ENCODE measurements at regions not wholly inside any gene's neighbourhood (a gene's known extent, or its start where the extent isn't known, plus 50 kb on each side); places are given as distances from the start of the nearest gene placed in this dataset.

- H3K4me3 ChIP-seq (ENCODE audit: low read depth, low read length) = no peak overlapping the region
- TF ChIP-seq CTCF (conservative IDR thresholded peaks at IDR 0.05; ENCODE audit: low read depth, low read length) = no peak
- no peak for DNase-seq (ENCODE audit: low read depth)
Observed at GRCh38 chr2:163428187-163428586, 307.6 kb downstream of the FIGN start.

GRCh38 chr2:163420604-163421003 is 315.2 kb downstream of the FIGN start:
- no peak for TF ChIP-seq CTCF (conservative IDR thresholded peaks at IDR 0.05; ENCODE audit: low read depth, low read length)

GRCh38 chr2:163419000-163419830 is 316.6 kb downstream of the FIGN start:
- TF ChIP-seq CTCF (conservative IDR thresholded peaks at IDR 0.05; ENCODE audit: low read depth, low read length) = no peak
- DNase-seq (ENCODE audit: low read depth) = no peak
- no peak overlapping the region for H3K4me3 ChIP-seq (ENCODE audit: low read depth, low read length)

More at GRCh38 chr2:163420604-163421003, 315.2 kb downstream of the FIGN start:
- DNase-seq (ENCODE audit: low read depth) = no peak
- H3K4me3 ChIP-seq (ENCODE audit: low read depth, low read length) = no peak overlapping the region

- no peak for TF ChIP-seq CTCF (conservative IDR thresholded peaks at IDR 0.05; ENCODE audit: low read depth, low read length)
- H3K4me3 ChIP-seq (ENCODE audit: low read depth, low read length) = no peak overlapping the region
- DNase-seq (ENCODE audit: low read depth) = no peak
Observed at GRCh38 chr2:163417596-163418337, 318.0 kb downstream of the FIGN start.

GRCh38 chr2:163414121-163414520 is 321.7 kb downstream of the FIGN start:
- no peak for DNase-seq (ENCODE audit: low read depth)
- H3K4me3 ChIP-seq (ENCODE audit: low read depth, low read length) = no peak overlapping the region
- TF ChIP-seq CTCF (conservative IDR thresholded peaks at IDR 0.05; ENCODE audit: low read depth, low read length) = no peak

- TF ChIP-seq CTCF (conservative IDR thresholded peaks at IDR 0.05; ENCODE audit: low read depth, low read length) = no peak
- H3K4me3 ChIP-seq (ENCODE audit: low read depth, low read length) = no peak overlapping the region
- no peak for DNase-seq (ENCODE audit: low read depth)
Observed at GRCh38 chr2:163407296-163407695, 328.5 kb downstream of the FIGN start.

Data from epithelial cell of proximal tubule (primary cell).